ENCODE measurements at regions not wholly inside any gene's neighbourhood (a gene's known extent, or its start where the extent isn't known, plus 50 kb on each side); places are given as distances from the start of the nearest gene placed in this dataset.

DNA sequence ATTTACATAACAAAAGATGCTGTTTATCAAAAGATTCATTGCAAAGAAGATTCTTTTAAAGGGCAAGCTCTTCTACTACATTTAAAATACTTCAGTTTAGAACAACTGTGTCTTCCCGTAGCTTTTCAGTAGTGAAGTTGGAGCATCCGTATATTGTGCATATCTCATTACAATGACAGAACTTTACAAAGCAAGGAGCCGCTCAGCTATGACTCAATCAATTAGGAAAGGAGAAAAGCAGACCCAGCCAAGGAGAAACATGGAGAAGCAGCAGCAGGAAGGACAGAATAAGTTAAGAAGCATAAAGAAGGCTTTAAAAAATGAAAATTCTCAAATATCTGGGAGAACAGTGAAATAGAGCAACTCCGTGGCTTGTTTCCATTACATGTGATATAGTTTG lies 132.6 kb upstream of the SMLR1 start:
- TF ChIP-seq CTCF (IDR thresholded peaks at IDR 0.05; ENCODE audit: low read depth, low read length, missing input control) (no peak), FOXA1 (IDR thresholded peaks at IDR 0.05) (no peak), TAF1 (conservative IDR thresholded peaks at IDR 0.05) (no peak), REST (IDR thresholded peaks at IDR 0.05) (no peak), EGR1 (IDR thresholded peaks at IDR 0.05; ENCODE audit: low read depth in 2 of 2) (no peak), RAD21 (IDR thresholded peaks at IDR 0.05) (no peak), GABPA (IDR thresholded peaks at IDR 0.05 in 1 of 2, conservative IDR thresholded peaks at IDR 0.05 in 1 of 2) (no peak), SP1 (IDR thresholded peaks at IDR 0.05) (no peak), ATF3 (IDR thresholded peaks at IDR 0.05) (no peak)
- TF ChIP-seq, protein P1, sequence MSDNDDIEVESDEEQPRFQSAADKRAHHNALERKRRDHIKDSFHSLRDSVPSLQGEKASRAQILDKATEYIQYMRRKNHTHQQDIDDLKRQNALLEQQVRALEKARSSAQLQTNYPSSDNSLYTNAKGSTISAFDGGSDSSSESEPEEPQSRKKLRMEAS (IDR thresholded peaks at IDR 0.05) = no peak
- TF ChIP-seq, protein P2, sequence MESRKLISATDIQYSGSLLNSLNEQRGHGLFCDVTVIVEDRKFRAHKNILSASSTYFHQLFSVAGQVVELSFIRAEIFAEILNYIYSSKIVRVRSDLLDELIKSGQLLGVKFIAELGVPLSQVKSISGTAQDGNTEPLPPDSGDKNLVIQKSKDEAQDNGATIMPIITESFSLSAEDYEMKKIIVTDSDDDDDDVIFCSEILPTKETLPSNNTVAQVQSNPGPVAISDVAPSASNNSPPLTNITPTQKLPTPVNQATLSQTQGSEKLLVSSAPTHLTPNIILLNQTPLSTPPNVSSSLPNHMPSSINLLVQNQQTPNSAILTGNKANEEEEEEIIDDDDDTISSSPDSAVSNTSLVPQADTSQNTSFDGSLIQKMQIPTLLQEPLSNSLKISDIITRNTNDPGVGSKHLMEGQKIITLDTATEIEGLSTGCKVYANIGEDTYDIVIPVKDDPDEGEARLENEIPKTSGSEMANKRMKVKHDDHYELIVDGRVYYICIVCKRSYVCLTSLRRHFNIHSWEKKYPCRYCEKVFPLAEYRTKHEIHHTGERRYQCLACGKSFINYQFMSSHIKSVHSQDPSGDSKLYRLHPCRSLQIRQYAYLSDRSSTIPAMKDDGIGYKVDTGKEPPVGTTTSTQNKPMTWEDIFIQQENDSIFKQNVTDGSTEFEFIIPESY (IDR thresholded peaks at IDR 0.05) = no peak
